ENCODE measurements at regions not wholly inside any gene's neighbourhood (a gene's known extent, or its start where the extent isn't known, plus 50 kb on each side); places are given as distances from the start of the nearest gene placed in this dataset.

- intact Hi-C loops (cut with micrococcal nuclease; ENCODE audit: unreplicated experiment), result no loop called here
- Histone ChIP-seq H3K4me3 (ENCODE audit: low read depth, low read length) (no peak overlapping the region), H3K9me3 (no peaks in the 10 kb centered on the region), H3K4me1 (no peaks in the 10 kb centered on the region), H3K27me3 (replicated peaks; ENCODE audit: control insufficient read depth, insufficient read depth, low read length) (no peaks in the 10 kb centered on the region), H3K36me3 (ENCODE audit: control insufficient read depth, insufficient read depth, low read length) (no peaks in the 10 kb centered on the region)
- no TSS peak for BruUV-seq (replicated peaks)
- Mint-ChIP-seq H3K9me3 (ENCODE audit: unreplicated experiment) (peaks cover 2% of the 10 kb centered on the region), H3K27me3 (ENCODE audit: insufficient read depth, unreplicated experiment) (no peaks in the 10 kb centered on the region), H3K4me3 (ENCODE audit: unreplicated experiment) (no peak overlapping the region), H3K4me1 (ENCODE audit: low read depth, unreplicated experiment) (no peaks in the 10 kb centered on the region), H3K27ac (ENCODE audit: unreplicated experiment) (no peak overlapping the region), H3K36me3 (ENCODE audit: insufficient read depth, unreplicated experiment) (no peaks in the 10 kb centered on the region)
- ChIA-PET CTCF (no interaction called here), POLR2A (no interaction called here)
- TF ChIP-seq CTCF (IDR thresholded peaks at IDR 0.05; ENCODE audit: insufficient read depth in 1 of 2, low read depth in 1 of 2, low read length in 1 of 2, severe bottlenecking in 1 of 2, unreplicated experiment in 1 of 2), result no peak
- DNase-seq, result no peak
These were observed 152.8 kb upstream of the LYPLAL1 start for GRCh38 chr1:219020846-219021245.

GRCh38 chr1:219027146-219027673 lies 146.5 kb upstream of the LYPLAL1 start:
- H3K9me3 ChIP-seq, result no peaks in the 10 kb centered on the region
- DNase-seq, result no peak
- Mint-ChIP-seq H3K9me3 (ENCODE audit: unreplicated experiment) (peaks cover 10% of the 10 kb centered on the region), H3K27ac (ENCODE audit: unreplicated experiment) (no peak overlapping the region), H3K27me3 (ENCODE audit: insufficient read depth, unreplicated experiment) (no peaks in the 10 kb centered on the region), H3K4me3 (ENCODE audit: unreplicated experiment) (no peak overlapping the region), H3K4me1 (ENCODE audit: low read depth, unreplicated experiment) (peaks cover 6% of the 10 kb centered on the region), H3K36me3 (ENCODE audit: insufficient read depth, unreplicated experiment) (no peaks in the 10 kb centered on the region)
- H3K4me1 ChIP-seq, result no peaks in the 10 kb centered on the region
- no peaks in the 10 kb centered on the region for H3K27me3 ChIP-seq (replicated peaks; ENCODE audit: control insufficient read depth, insufficient read depth, low read length)
- intact Hi-C loops (cut with micrococcal nuclease; ENCODE audit: unreplicated experiment), result no loop called here
- no peak overlapping the region for H3K4me3 ChIP-seq (ENCODE audit: low read depth, low read length)
- no TSS peak for BruUV-seq (replicated peaks)
- no peaks in the 10 kb centered on the region for H3K36me3 ChIP-seq (ENCODE audit: control insufficient read depth, insufficient read depth, low read length)
- CTCF ChIA-PET, result no interaction called here
- no peak for TF ChIP-seq CTCF (IDR thresholded peaks at IDR 0.05; ENCODE audit: insufficient read depth in 1 of 2, low read depth in 1 of 2, low read length in 1 of 2, severe bottlenecking in 1 of 2, unreplicated experiment in 1 of 2)
- POLR2A ChIA-PET, result no interaction called here

GRCh38 chr1:219031809-219032208 lies 141.9 kb upstream of the LYPLAL1 start:
- Mint-ChIP-seq H3K36me3 (ENCODE audit: insufficient read depth, unreplicated experiment) (no peaks in the 10 kb centered on the region), H3K4me1 (ENCODE audit: low read depth, unreplicated experiment) (no peaks in the 10 kb centered on the region), H3K27me3 (ENCODE audit: insufficient read depth, unreplicated experiment) (no peaks in the 10 kb centered on the region), H3K9me3 (ENCODE audit: unreplicated experiment) (no peaks in the 10 kb centered on the region), H3K27ac (ENCODE audit: unreplicated experiment) (no peak overlapping the region), H3K4me3 (ENCODE audit: unreplicated experiment) (no peak overlapping the region)
- DNase-seq, result no peak
- no peak for TF ChIP-seq CTCF (IDR thresholded peaks at IDR 0.05; ENCODE audit: insufficient read depth in 1 of 2, low read depth in 1 of 2, low read length in 1 of 2, severe bottlenecking in 1 of 2, unreplicated experiment in 1 of 2)
- no TSS peak for BruUV-seq (replicated peaks)
- POLR2A ChIA-PET, result no interaction called here
- CTCF ChIA-PET, result no interaction called here
- no peaks in the 10 kb centered on the region for H3K9me3 ChIP-seq
- no peaks in the 10 kb centered on the region for H3K27me3 ChIP-seq (replicated peaks; ENCODE audit: control insufficient read depth, insufficient read depth, low read length)
- intact Hi-C loops (cut with micrococcal nuclease; ENCODE audit: unreplicated experiment), result no loop called here
- H3K36me3 ChIP-seq (ENCODE audit: control insufficient read depth, insufficient read depth, low read length), result no peaks in the 10 kb centered on the region
- no peaks in the 10 kb centered on the region for H3K4me1 ChIP-seq
- no peak overlapping the region for H3K4me3 ChIP-seq (ENCODE audit: low read depth, low read length)
